Loucy (cell line): ENCODE measurements at regions not wholly inside any gene's neighbourhood (a gene's known extent, or its start where the extent isn't known, plus 50 kb on each side); places are given as distances from the start of the nearest gene placed in this dataset.

Source experiments
- H2AFZ ChIP-seq: fragments of 200-600 bp; sonication (generic); 2 replicates; pipeline ENCODE4 v1.6.0; 2016; ENCODE audit warnings: antibody characterized with exemption, mild to moderate bottlenecking, low read length, moderate library complexity
- H3F3A ChIP-seq: fragments of 200-600 bp; 2 replicates; pipeline ENCODE4 v1.6.0; 2016; ENCODE audit warnings: antibody characterized with exemption, low read depth, mild to moderate bottlenecking
- H3K27me3 ChIP-seq: fragments of 200-600 bp; sonication (generic); 2 replicates; pipeline ENCODE4 v1.6.1; 2014; ENCODE audit warnings: low read length, mild to moderate bottlenecking; ENCODE audit not compliant: insufficient read depth, poor library complexity, severe bottlenecking
- H3K36me3 ChIP-seq: fragments of 200-600 bp; sonication (generic); 2 replicates; pipeline ENCODE4 v1.6.1; 2016; ENCODE audit warnings: low read length; ENCODE audit not compliant: insufficient read depth
- H3K4me1 ChIP-seq: fragments of 200-600 bp; sonication (generic); 2 replicates; pipeline ENCODE4 v1.5.1; 2014; ENCODE audit warnings: low read length, mild to moderate bottlenecking; ENCODE audit not compliant: insufficient read depth, poor library complexity, severe bottlenecking
- H3K4me2 ChIP-seq: fragments of 200-600 bp; sonication (generic); 2 replicates; pipeline ENCODE4 v1.6.0; 2014; ENCODE audit warnings: antibody characterized with exemption, low read length, low read depth, mild to moderate bottlenecking; ENCODE audit not compliant: poor library complexity, severe bottlenecking
- H3K4me3 ChIP-seq: fragments of 200-600 bp; sonication (generic); 2 replicates; pipeline ENCODE4 v1.5.1; 2014; ENCODE audit warnings: low read length, mild to moderate bottlenecking, mixed read lengths; ENCODE audit not compliant: poor library complexity, severe bottlenecking
- H3K79me2 ChIP-seq: fragments of 200-600 bp; sonication (generic); 2 replicates; pipeline ENCODE4 v1.6.1; 2014; ENCODE audit warnings: low read length; ENCODE audit not compliant: insufficient read depth
- H3K9ac ChIP-seq: fragments of 200-600 bp; sonication (generic); 2 replicates; pipeline ENCODE4 v1.6.0; 2014; ENCODE audit warnings: mild to moderate bottlenecking, low read depth, low read length, moderate library complexity; ENCODE audit not compliant: poor library complexity, severe bottlenecking
- H3K9me2 ChIP-seq: fragments of 200-600 bp; sonication (generic); replicated peaks from 2 replicates; pipeline ENCODE4 v1.6.1; 2016; ENCODE audit warnings: low read depth, low read length, mixed read lengths
- H3K9me3 ChIP-seq: fragments of 200-600 bp; sonication (generic); 2 replicates; pipeline ENCODE4 v1.6.1; 2014; ENCODE audit warnings: mild to moderate bottlenecking, antibody characterized with exemption, low read length, low read depth; ENCODE audit not compliant: insufficient read depth
- H4K20me1 ChIP-seq: fragments of 200-600 bp; sonication (generic); 2 replicates; pipeline ENCODE4 v1.6.0; 2014; ENCODE audit warnings: antibody characterized with exemption, low read length, mild to moderate bottlenecking; ENCODE audit not compliant: insufficient read depth, poor library complexity, severe bottlenecking
- CTCF ChIP-seq: fragments of 200-600 bp; sonication (generic); conservative IDR thresholded peaks from 2 replicates; pipeline ENCODE4 v1.5.1; 2014; ENCODE audit warnings: mild to moderate bottlenecking, antibody characterized with exemption, low read length
- EZH2phosphoT487 ChIP-seq: fragments of 200-600 bp; IDR thresholded peaks from 2 replicates; pipeline ENCODE4 v1.6.1; 2018; ENCODE audit warnings: antibody characterized with exemption, mild to moderate bottlenecking, moderate library complexity, borderline replicate concordance

GRCh38 chr2:40554665-40555294 lies 102.9 kb upstream of the SLC8A1 start:
- H3K9me3 ChIP-seq: no peaks in the 10 kb centered on the region
- H3K36me3 ChIP-seq: no peaks in the 10 kb centered on the region
- no peak overlapping the region for H3K4me2 ChIP-seq
- no peak overlapping the region for H3K9ac ChIP-seq
- H3K79me2 ChIP-seq: no peaks in the 10 kb centered on the region
- no peaks in the 10 kb centered on the region for H3K9me2 ChIP-seq
- H3K27me3 ChIP-seq: no peaks in the 10 kb centered on the region
- H3K4me1 ChIP-seq: no peaks in the 10 kb centered on the region
- no peaks in the 10 kb centered on the region for H3F3A ChIP-seq
- 0 out of 2 replicates have a peak overlapping the region, but pooled peaks have one; percentile 25 for H2AFZ ChIP-seq
- H4K20me1 ChIP-seq: no peaks in the 10 kb centered on the region
- no peak overlapping the region for H3K4me3 ChIP-seq
- TF ChIP-seq CTCF (peak; percentile 87), EZH2phosphoT487 (no peak)

- H2AFZ ChIP-seq: no peak overlapping the region
- no peaks in the 10 kb centered on the region for H3K27me3 ChIP-seq
- no peaks in the 10 kb centered on the region for H3K4me1 ChIP-seq
- no peak overlapping the region for H3K4me3 ChIP-seq
- no peaks in the 10 kb centered on the region for H3K9me2 ChIP-seq
- no peaks in the 10 kb centered on the region for H3K9me3 ChIP-seq
- no peak overlapping the region for H3K4me2 ChIP-seq
- no peaks in the 10 kb centered on the region for H4K20me1 ChIP-seq
- H3K36me3 ChIP-seq: no peaks in the 10 kb centered on the region
- H3K79me2 ChIP-seq: no peaks in the 10 kb centered on the region
- TF ChIP-seq EZH2phosphoT487: no peak
- no peak for TF ChIP-seq CTCF
- no peak overlapping the region for H3K9ac ChIP-seq
- no peaks in the 10 kb centered on the region for H3F3A ChIP-seq
These were observed 104.4 kb upstream of the SLC8A1 start for GRCh38 chr2:40556293-40556692.

GRCh38 chr2:40556739-40557138 lies 104.8 kb upstream of the SLC8A1 start:
- Histone ChIP-seq H3F3A (no peaks in the 10 kb centered on the region), H3K9me2 (no peaks in the 10 kb centered on the region), H4K20me1 (no peaks in the 10 kb centered on the region), H3K9me3 (no peaks in the 10 kb centered on the region), H2AFZ (no peak overlapping the region), H3K36me3 (no peaks in the 10 kb centered on the region), H3K4me2 (no peak overlapping the region), H3K27me3 (no peaks in the 10 kb centered on the region), H3K4me1 (no peaks in the 10 kb centered on the region), H3K9ac (no peak overlapping the region), H3K4me3 (no peak overlapping the region), H3K79me2 (no peaks in the 10 kb centered on the region)
- no peak for TF ChIP-seq CTCF
- TF ChIP-seq EZH2phosphoT487: no peak
